ENCODE measurements at regions not wholly inside any gene's neighbourhood (a gene's known extent, or its start where the extent isn't known, plus 50 kb on each side); places are given as distances from the start of the nearest gene placed in this dataset.

- Histone ChIP-seq H3K27me3 (no peaks in the 10 kb centered on the region), H3K9me3 (no peaks in the 10 kb centered on the region), H3K4me3 (ENCODE audit: low read depth, low read length) (no peak overlapping the region), H3K36me3 (no peaks in the 10 kb centered on the region), H3K4me1 (no peaks in the 10 kb centered on the region; the same call in 1 of the 2 replicates)
- no peak for TF ChIP-seq CTCF (IDR thresholded peaks at IDR 0.05; ENCODE audit: low read depth, low read length)
- no peak for DNase-seq
These were observed 265.9 kb downstream of the NUP35 start for GRCh38 chr2:183390109-183390508.

GRCh38 chr2:183404392-183404791 is 280.1 kb downstream of the NUP35 start:
- no peak for DNase-seq
- Histone ChIP-seq H3K9me3 (no peaks in the 10 kb centered on the region), H3K4me3 (ENCODE audit: low read depth, low read length) (no peak overlapping the region), H3K36me3 (no peaks in the 10 kb centered on the region), H3K27me3 (no peaks in the 10 kb centered on the region), H3K4me1 (no peaks in the 10 kb centered on the region)
- no peak for TF ChIP-seq CTCF (IDR thresholded peaks at IDR 0.05; ENCODE audit: low read depth, low read length)

DNA sequence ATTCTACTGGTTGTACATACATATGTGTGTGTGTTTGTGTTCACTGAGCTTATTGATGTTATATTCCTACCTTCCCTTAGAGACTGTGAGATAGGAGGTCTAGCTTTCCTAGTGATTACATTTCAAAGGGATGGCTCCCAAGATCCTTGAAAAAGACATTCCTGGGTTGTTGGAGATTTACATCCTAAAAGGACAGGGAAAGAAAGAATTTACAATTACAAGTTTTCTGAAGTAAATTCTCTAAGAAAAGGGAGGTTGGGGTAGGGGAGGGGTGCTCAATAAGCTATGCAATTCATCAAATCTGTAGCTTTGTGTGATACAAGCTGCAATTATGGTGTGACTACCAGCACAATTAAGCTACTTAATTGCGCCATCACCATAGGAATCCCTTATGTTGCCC is 284.3 kb downstream of the NUP35 start:
- DNase-seq = no peak
- TF ChIP-seq CTCF (IDR thresholded peaks at IDR 0.05; ENCODE audit: low read depth, low read length) = no peak
- H3K27me3 ChIP-seq = no peaks in the 10 kb centered on the region
- no peaks in the 10 kb centered on the region for H3K4me1 ChIP-seq
- H3K9me3 ChIP-seq = no peaks in the 10 kb centered on the region
- H3K4me3 ChIP-seq (ENCODE audit: low read depth, low read length) = no peak overlapping the region
- H3K36me3 ChIP-seq = no peaks in the 10 kb centered on the region

GRCh38 chr2:183409662-183410061 is 285.4 kb downstream of the NUP35 start:
- H3K4me3 ChIP-seq (ENCODE audit: low read depth, low read length) = no peak overlapping the region
- no peak for DNase-seq
- no peak for TF ChIP-seq CTCF (IDR thresholded peaks at IDR 0.05; ENCODE audit: low read depth, low read length)

GRCh38 chr2:183416753-183417152 is 292.5 kb downstream of the NUP35 start:
- no peak for TF ChIP-seq CTCF (IDR thresholded peaks at IDR 0.05; ENCODE audit: low read depth, low read length)
- no peaks in the 10 kb centered on the region for H3K4me1 ChIP-seq
- DNase-seq = no peak

More at GRCh38 chr2:183409662-183410061, 285.4 kb downstream of the NUP35 start:
- Histone ChIP-seq H3K9me3 (no peaks in the 10 kb centered on the region), H3K27me3 (no peaks in the 10 kb centered on the region), H3K4me1 (no peaks in the 10 kb centered on the region), H3K36me3 (no peaks in the 10 kb centered on the region)

DNA sequence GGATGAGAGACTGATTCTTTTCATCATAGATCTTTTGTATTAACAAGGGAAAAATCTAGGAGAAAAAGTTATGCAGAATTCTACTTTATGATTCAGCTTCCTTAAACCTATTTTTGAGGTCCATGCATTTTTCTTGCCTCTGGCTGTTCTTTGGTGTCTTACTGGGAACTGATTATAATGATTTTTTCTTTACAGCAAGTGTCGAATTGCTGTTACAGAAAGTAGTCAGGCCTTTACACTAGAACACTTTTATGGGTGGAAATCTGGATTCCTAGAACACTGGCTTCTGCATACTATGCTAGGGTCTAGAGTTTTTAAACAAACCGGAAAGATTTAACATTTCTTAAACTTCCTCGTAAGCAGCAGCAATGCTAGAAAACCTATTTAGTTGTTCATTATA is 302.6 kb downstream of the NUP35 start:
- Histone ChIP-seq H3K4me3 (ENCODE audit: low read depth, low read length) (no peak overlapping the region), H3K9me3 (no peaks in the 10 kb centered on the region), H3K4me1 (no peaks in the 10 kb centered on the region), H3K27me3 (no peaks in the 10 kb centered on the region), H3K36me3 (no peaks in the 10 kb centered on the region)
- no peak for TF ChIP-seq CTCF (IDR thresholded peaks at IDR 0.05; ENCODE audit: low read depth, low read length)
- DNase-seq = no peak

More at GRCh38 chr2:183416753-183417152, 292.5 kb downstream of the NUP35 start:
- Histone ChIP-seq H3K4me3 (ENCODE audit: low read depth, low read length) (no peak overlapping the region), H3K36me3 (no peaks in the 10 kb centered on the region), H3K27me3 (no peaks in the 10 kb centered on the region), H3K9me3 (no peaks in the 10 kb centered on the region)
